Fibroblast of villous mesenchyme (primary cell): ENCODE measurements at regions not wholly inside any gene's neighbourhood (a gene's known extent, or its start where the extent isn't known, plus 50 kb on each side); places are given as distances from the start of the nearest gene placed in this dataset.

Experiments used
- DNase-seq: peaks from one replicate; pipeline ENCODE4 v3.0.0-alpha.2; 2010; ENCODE audit warnings: low read depth
- H3K4me3 ChIP-seq: 2 replicates; pipeline ENCODE4 v1.5.1; 2011; ENCODE audit warnings: low read depth, mild to moderate bottlenecking, low read length
- CTCF ChIP-seq: IDR thresholded peaks from 2 replicates; pipeline ENCODE4 v1.5.1; 2012; ENCODE audit warnings: low read depth, mild to moderate bottlenecking, low read length; ENCODE audit not compliant: insufficient read depth

DNA sequence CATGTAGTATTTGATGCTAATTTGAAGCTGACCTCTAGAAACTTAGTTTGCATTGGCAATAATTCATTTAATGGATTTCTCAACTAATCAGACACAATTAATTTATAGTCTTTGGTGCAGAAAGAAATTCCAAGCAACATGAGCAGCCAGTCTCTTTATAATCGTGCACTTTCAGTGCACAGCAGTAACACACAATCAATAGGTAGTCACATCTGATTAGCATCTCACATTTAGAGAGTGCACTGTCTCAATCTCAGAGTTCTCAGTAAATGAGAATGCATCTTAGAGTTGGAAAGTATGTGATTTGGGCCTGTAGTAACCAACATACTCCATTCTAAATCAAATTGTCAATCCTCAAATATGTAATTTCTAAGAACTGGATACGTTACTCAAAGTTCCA lies 377.6 kb downstream of the POM121L12 start:
- no peak for DNase-seq
- no peak overlapping the region for H3K4me3 ChIP-seq
- no peak for TF ChIP-seq CTCF

DNA sequence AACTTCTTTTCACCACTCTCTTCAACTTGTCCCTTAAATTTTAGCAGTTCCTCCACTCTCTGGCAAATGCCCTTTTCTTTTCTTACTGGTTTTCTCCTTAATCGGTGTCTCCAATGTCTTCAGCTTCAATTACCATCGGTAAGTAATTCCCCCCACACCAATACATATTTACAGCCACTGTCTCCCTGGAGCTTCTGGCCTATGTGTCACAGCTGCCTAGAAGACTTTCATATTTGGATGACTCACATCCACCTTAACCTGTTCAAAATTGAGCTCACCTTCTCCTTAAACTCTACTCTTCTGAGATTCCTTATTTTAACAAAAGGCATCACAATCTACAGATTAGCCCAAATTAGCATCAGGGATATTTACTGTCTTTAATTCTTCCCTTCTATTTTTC lies 380.4 kb downstream of the POM121L12 start:
- no peak for DNase-seq
- H3K4me3 ChIP-seq: no peak overlapping the region
- TF ChIP-seq CTCF: no peak

- no peak for TF ChIP-seq CTCF
- no peak for DNase-seq
- H3K4me3 ChIP-seq: no peak overlapping the region
These were observed 383.5 kb downstream of the POM121L12 start for GRCh38 chr7:53418834-53419482.

- TF ChIP-seq CTCF: no peak
- H3K4me3 ChIP-seq: no peak overlapping the region
- DNase-seq: no peak
These were observed 385.1 kb downstream of the POM121L12 start for GRCh38 chr7:53420550-53420949.

- TF ChIP-seq CTCF: no peak
- DNase-seq: no peak
- no peak overlapping the region for H3K4me3 ChIP-seq
These were observed 386.9 kb downstream of the POM121L12 start for GRCh38 chr7:53422291-53422690.

DNA sequence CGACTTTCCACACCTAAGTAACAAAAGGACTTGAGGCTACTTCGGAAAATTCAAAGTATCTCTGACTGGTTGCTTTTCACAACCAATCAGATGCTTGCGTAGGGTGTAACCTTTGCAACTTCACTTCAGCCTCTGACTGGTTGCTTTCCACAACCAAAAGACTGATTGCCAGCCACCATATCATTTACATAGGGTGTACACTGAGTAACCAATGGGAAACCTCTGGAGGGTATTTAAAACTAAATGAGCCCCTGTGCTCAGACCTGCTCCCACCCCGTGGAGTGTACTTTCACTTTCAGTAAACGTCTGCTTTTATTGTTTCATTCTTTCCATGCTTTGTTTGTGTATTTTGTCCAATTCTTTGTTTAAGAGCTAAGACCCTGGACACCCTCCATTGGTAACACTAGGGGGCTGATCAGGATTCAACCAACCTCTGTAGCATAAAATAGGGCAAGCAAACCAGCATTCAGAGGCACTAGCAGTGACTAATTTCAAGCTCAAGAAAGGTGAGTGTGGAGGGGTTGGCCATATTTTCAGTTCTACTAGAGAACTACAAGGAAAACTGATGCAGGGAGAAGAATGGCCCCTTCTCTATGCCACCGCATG lies 390.8 kb downstream of the POM121L12 start:
- TF ChIP-seq CTCF: no peak
- no peak for DNase-seq
- no peak overlapping the region for H3K4me3 ChIP-seq

- no peak for TF ChIP-seq CTCF
- H3K4me3 ChIP-seq: no peak overlapping the region
- DNase-seq: no peak
These were observed 392.6 kb downstream of the POM121L12 start for GRCh38 chr7:53428045-53428444.
